Type B pancreatic cell (in vitro differentiated cells): ENCODE measurements at regions not wholly inside any gene's neighbourhood (a gene's known extent, or its start where the extent isn't known, plus 50 kb on each side); places are given as distances from the start of the nearest gene placed in this dataset.

ENCODE experiments used
- DNase-seq: peaks from one replicate; pipeline ENCODE4 v3.0.0; 2021; ENCODE audit warnings: mixed read lengths; ENCODE audit not compliant: unreplicated experiment; ENCODE audit errors: extremely low spot score
- H3K27ac Mint-ChIP-seq: 2 replicates; pipeline ENCODE4 v1.8.0; 2021; ENCODE audit warnings: mild to moderate bottlenecking, mixed read lengths
- H3K27me3 Mint-ChIP-seq: 2 replicates; pipeline ENCODE4 v1.8.0; 2021; ENCODE audit warnings: mixed read lengths
- H3K36me3 Mint-ChIP-seq: 2 replicates; pipeline ENCODE4 v1.8.0; 2021; ENCODE audit warnings: mixed read lengths
- H3K4me1 Mint-ChIP-seq: one replicate; pipeline ENCODE4 v1.8.0; 2021; ENCODE audit warnings: mixed read lengths; ENCODE audit not compliant: unreplicated experiment
- H3K4me3 Mint-ChIP-seq: 2 replicates; pipeline ENCODE4 v1.8.0; 2021; ENCODE audit warnings: mild to moderate bottlenecking, mixed read lengths
- H3K9me3 Mint-ChIP-seq: 2 replicates; pipeline ENCODE4 v1.8.0; 2021; ENCODE audit warnings: mixed read lengths
- TF ChIP-seq, protein P1 (sequence below): fragments of 200-600 bp; sonication (generic); conservative IDR thresholded peaks from 2 replicates; pipeline ENCODE4 v1.5.0; 2021; ENCODE audit warnings: antibody characterized with exemption, mild to moderate bottlenecking

- H3K27me3 Mint-ChIP-seq = peaks cover 87% of the 10 kb centered on the region
- DNase-seq = no peak
- no peaks in the 10 kb centered on the region for H3K9me3 Mint-ChIP-seq
- TF ChIP-seq, protein P1, sequence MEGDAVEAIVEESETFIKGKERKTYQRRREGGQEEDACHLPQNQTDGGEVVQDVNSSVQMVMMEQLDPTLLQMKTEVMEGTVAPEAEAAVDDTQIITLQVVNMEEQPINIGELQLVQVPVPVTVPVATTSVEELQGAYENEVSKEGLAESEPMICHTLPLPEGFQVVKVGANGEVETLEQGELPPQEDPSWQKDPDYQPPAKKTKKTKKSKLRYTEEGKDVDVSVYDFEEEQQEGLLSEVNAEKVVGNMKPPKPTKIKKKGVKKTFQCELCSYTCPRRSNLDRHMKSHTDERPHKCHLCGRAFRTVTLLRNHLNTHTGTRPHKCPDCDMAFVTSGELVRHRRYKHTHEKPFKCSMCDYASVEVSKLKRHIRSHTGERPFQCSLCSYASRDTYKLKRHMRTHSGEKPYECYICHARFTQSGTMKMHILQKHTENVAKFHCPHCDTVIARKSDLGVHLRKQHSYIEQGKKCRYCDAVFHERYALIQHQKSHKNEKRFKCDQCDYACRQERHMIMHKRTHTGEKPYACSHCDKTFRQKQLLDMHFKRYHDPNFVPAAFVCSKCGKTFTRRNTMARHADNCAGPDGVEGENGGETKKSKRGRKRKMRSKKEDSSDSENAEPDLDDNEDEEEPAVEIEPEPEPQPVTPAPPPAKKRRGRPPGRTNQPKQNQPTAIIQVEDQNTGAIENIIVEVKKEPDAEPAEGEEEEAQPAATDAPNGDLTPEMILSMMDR = no peak
- H3K36me3 Mint-ChIP-seq = no peaks in the 10 kb centered on the region
- no peaks in the 10 kb centered on the region for H3K4me1 Mint-ChIP-seq
- no peak overlapping the region for H3K27ac Mint-ChIP-seq
- H3K4me3 Mint-ChIP-seq = no peak overlapping the region
Measured at GRCh38 chr3:10700821-10701220, 115.2 kb upstream of the SLC6A11 start.

- Mint-ChIP-seq H3K4me3 (no peak overlapping the region), H3K4me1 (peaks cover 6% of the 10 kb centered on the region), H3K36me3 (no peaks in the 10 kb centered on the region), H3K27me3 (peaks cover 82% of the 10 kb centered on the region), H3K9me3 (no peaks in the 10 kb centered on the region), H3K27ac (no peak overlapping the region)
- no peak for DNase-seq
- TF ChIP-seq, protein P1 = no peak
Measured at GRCh38 chr3:10702961-10703740, 112.9 kb upstream of the SLC6A11 start.

DNA sequence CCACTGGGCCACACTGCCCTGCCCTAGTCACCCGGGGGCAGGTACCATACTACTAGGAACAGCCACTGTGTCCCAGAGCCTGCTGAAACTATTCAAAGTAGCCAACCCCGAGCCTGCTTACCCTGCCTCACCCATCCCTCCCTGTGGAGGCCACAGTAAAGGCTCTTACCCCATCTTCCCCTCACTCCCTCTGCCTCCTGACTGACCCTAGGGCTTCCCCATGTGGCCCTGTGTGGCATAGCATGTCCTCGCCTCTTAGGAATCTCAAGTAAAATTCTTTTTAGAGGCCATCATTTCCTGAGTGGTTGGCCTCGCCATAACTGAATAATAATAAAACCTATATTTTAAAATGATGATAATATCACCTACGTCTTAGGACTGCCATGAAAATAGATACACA lies 112.2 kb upstream of the SLC6A11 start:
- H3K36me3 Mint-ChIP-seq = no peaks in the 10 kb centered on the region
- no peak overlapping the region for H3K4me3 Mint-ChIP-seq
- TF ChIP-seq, protein P1 = peak; percentile 62
- no peak for DNase-seq
- H3K4me1 Mint-ChIP-seq = peaks cover 6% of the 10 kb centered on the region
- H3K27me3 Mint-ChIP-seq = peaks cover 86% of the 10 kb centered on the region
- no peak overlapping the region for H3K27ac Mint-ChIP-seq
- H3K9me3 Mint-ChIP-seq = no peaks in the 10 kb centered on the region

- no peak for DNase-seq
- TF ChIP-seq, protein P1 = peak; percentile 42
- peak overlapping the region; percentile 62 for H3K4me3 Mint-ChIP-seq
- no peak overlapping the region for H3K27ac Mint-ChIP-seq
- peaks cover 6% of the 10 kb centered on the region for H3K4me1 Mint-ChIP-seq
- H3K27me3 Mint-ChIP-seq = peaks cover 93% of the 10 kb centered on the region
- no peaks in the 10 kb centered on the region for H3K36me3 Mint-ChIP-seq
- no peaks in the 10 kb centered on the region for H3K9me3 Mint-ChIP-seq
Measured at GRCh38 chr3:10706156-10706739, 109.8 kb upstream of the SLC6A11 start.

DNA sequence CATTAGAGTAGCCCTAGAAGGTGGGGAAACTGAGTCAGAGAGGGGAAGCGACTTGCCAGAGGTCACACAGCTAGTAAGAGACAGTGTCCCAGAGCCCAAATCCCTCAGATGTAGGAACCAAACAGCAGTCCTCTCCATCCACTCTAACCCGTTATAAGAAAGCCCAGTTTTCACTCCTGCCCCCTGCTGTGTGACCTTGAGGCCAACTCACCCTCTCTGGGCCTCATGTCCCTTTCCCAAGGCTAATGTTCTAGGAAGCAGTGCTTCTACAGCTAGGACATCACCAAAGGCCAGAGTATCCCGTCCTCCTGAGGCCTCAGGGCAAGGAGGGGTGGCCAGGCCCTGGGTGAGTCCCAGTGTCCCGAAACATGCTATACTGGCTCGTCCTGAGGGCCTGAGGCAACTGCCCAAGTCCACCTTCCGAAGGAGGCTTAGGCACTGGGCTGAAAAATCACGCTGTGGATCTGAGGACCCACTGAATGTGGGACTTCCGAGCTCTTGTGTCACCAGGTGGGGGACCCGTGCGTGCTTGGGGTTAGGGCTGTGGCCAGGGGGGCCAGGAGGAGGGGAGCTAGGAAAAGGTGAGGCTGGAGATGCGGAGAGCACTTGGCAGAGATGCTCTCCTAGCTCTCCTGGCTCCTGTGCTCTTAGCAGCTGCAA lies 109.2 kb upstream of the SLC6A11 start:
- Mint-ChIP-seq H3K9me3 (no peaks in the 10 kb centered on the region), H3K36me3 (no peaks in the 10 kb centered on the region), H3K27me3 (peaks cover 93% of the 10 kb centered on the region), H3K4me1 (peaks cover 6% of the 10 kb centered on the region), H3K4me3 (peak overlapping the region; percentile 78), H3K27ac (no peak overlapping the region)
- TF ChIP-seq, protein P1 = no peak
- DNase-seq = no peak
